Neural cell (in vitro differentiated cells): ENCODE measurements at regions not wholly inside any gene's neighbourhood (a gene's known extent, or its start where the extent isn't known, plus 50 kb on each side); places are given as distances from the start of the nearest gene placed in this dataset.

Experiments used
- H2AFZ ChIP-seq: fragments of 200-600, 300-800 bp; sonication (generic), shearing (Covaris generic); 2 replicates; pipeline ENCODE4 v1.6.0; 2014; ENCODE audit warnings: low read depth, mild to moderate bottlenecking, antibody characterized with exemption, low read length, moderate library complexity
- H3F3A ChIP-seq: fragments of 200-600 bp; shearing (Covaris generic); 2 replicates; pipeline ENCODE4 v1.6.1; 2016; ENCODE audit warnings: mild to moderate bottlenecking, moderate library complexity, mixed read lengths, antibody characterized with exemption, low read length; ENCODE audit not compliant: insufficient read depth, poor library complexity, severe bottlenecking
- H3K27ac ChIP-seq: fragments of 200-600, 300-800 bp; sonication (generic), shearing (Covaris generic); 2 replicates; pipeline ENCODE4 v1.5.1; 2014; ENCODE audit warnings: mild to moderate bottlenecking, low read length, moderate library complexity
- H3K27me3 ChIP-seq: fragments of 300-800, 200-600 bp; sonication (generic), shearing (Covaris generic); 2 replicates; pipeline ENCODE4 v1.6.0; 2014; ENCODE audit warnings: mild to moderate bottlenecking, low read depth, low read length, moderate library complexity; ENCODE audit not compliant: insufficient read depth
- H3K36me3 ChIP-seq: fragments of 300-800, 200-600 bp; sonication (generic), shearing (Covaris generic); 2 replicates; pipeline ENCODE4 v1.5.1; 2014; ENCODE audit warnings: mild to moderate bottlenecking, antibody characterized with exemption, low read length, moderate library complexity; ENCODE audit not compliant: insufficient read depth
- H3K4me2 ChIP-seq: fragments of 300-800, 200-600 bp; sonication (generic), shearing (Covaris generic); 2 replicates; pipeline ENCODE4 v1.6.0; 2014; ENCODE audit warnings: mild to moderate bottlenecking, low read length
- H3K4me3 ChIP-seq: fragments of 300-800, 200-600 bp; sonication (generic), shearing (Covaris generic); 2 replicates; pipeline ENCODE4 v1.5.1; 2014; ENCODE audit warnings: mild to moderate bottlenecking, low read length, moderate library complexity
- H3K79me2 ChIP-seq: fragments of 200-600 bp; shearing (Covaris generic); replicated peaks from 2 replicates; pipeline ENCODE4 v1.6.0; 2014; ENCODE audit warnings: mild to moderate bottlenecking, low read length, moderate library complexity; ENCODE audit not compliant: insufficient read depth
- H3K9ac ChIP-seq: fragments of 300-800, 200-600 bp; sonication (generic), shearing (Covaris generic); 2 replicates; pipeline ENCODE4 v1.6.1; 2016; ENCODE audit warnings: mild to moderate bottlenecking, low read length, mixed read lengths
- H3K9me2 ChIP-seq: fragments of 200-600 bp; shearing (Covaris generic); 2 replicates; pipeline ENCODE4 v1.6.1; 2016; ENCODE audit warnings: mild to moderate bottlenecking, low read length, mixed read lengths; ENCODE audit not compliant: insufficient read depth
- H3K9me3 ChIP-seq: fragments of 200-600, 300-800 bp; sonication (generic), shearing (Covaris generic); 2 replicates; pipeline ENCODE4 v1.6.1; 2016; ENCODE audit warnings: mild to moderate bottlenecking, mixed run types, low read length, moderate library complexity, mixed read lengths
- H4K20me1 ChIP-seq: fragments of 200-600 bp; shearing (Covaris generic); 2 replicates; pipeline ENCODE4 v1.6.1; 2016; ENCODE audit warnings: mild to moderate bottlenecking, mixed run types; ENCODE audit not compliant: insufficient read depth
- CTCF ChIP-seq: fragments of 450-650 bp; IDR thresholded peaks from 2 replicates; pipeline ENCODE4 v1.5.1; 2014; ENCODE audit warnings: antibody characterized with exemption, mild to moderate bottlenecking, moderate library complexity; ENCODE audit not compliant: poor library complexity, severe bottlenecking
- EP300 ChIP-seq: fragments of 450-650 bp; conservative IDR thresholded peaks from 2 replicates; pipeline ENCODE4 v1.6.1; 2014; ENCODE audit warnings: antibody characterized with exemption, mild to moderate bottlenecking, moderate library complexity; ENCODE audit not compliant: poor library complexity, severe bottlenecking
- EZH2 ChIP-seq: fragments of 200-600, 300-800 bp; shearing (Covaris generic), sonication (generic); IDR thresholded peaks from 2 replicates; pipeline ENCODE4 v1.6.1; 2014; ENCODE audit warnings: antibody characterized with exemption, low read length, borderline replicate concordance, mild to moderate bottlenecking; ENCODE audit not compliant: insufficient read depth, poor library complexity, severe bottlenecking
- MXI1 ChIP-seq: fragments of 450-650 bp; conservative IDR thresholded peaks from 2 replicates; pipeline ENCODE4 v1.6.1; 2014; ENCODE audit warnings: antibody characterized with exemption, mild to moderate bottlenecking; ENCODE audit not compliant: poor library complexity, severe bottlenecking
- POLR2AphosphoS5 ChIP-seq: IDR thresholded peaks from 2 replicates; pipeline ENCODE4 v1.6.1; 2012
- RAD21 ChIP-seq: fragments of 450-650 bp; conservative IDR thresholded peaks from 2 replicates; pipeline ENCODE4 v1.6.1; 2014; ENCODE audit warnings: antibody characterized with exemption, mild to moderate bottlenecking, moderate library complexity
- SMC3 ChIP-seq: fragments of 450-650 bp; conservative IDR thresholded peaks from 2 replicates; pipeline ENCODE4 v1.6.1; 2014; ENCODE audit warnings: antibody characterized with exemption, mild to moderate bottlenecking, moderate library complexity; ENCODE audit not compliant: poor library complexity
- TAF1 ChIP-seq: IDR thresholded peaks from 2 replicates; pipeline ENCODE4 v1.6.1; 2012; ENCODE audit warnings: low read depth
- TF ChIP-seq, protein P1 (sequence below): IDR thresholded peaks from 2 replicates; pipeline ENCODE4 v1.6.1; 2012; ENCODE audit warnings: borderline replicate concordance

DNA sequence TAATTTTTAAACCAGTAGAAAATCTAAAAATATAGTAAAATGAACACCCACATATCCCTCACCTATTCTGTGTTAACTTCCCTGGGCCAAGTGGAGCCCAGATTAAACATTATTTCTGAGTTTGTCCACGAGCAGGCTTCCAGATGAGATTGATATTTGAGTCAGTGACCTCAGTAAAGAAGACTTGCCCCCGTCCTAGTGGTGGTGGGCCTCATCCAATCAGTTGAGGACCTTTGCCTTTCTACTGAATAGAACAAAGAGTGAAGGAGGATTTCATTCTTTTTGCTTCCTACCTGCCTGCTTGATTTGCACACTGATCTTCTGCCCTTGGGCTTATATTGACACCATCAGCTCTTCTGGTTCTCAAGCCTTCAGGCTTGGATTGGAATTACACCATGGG lies 174.7 kb upstream of the PLEKHG7 start:
- H3K36me3 ChIP-seq = no peaks in the 10 kb centered on the region
- no peaks in the 10 kb centered on the region for H3K9me2 ChIP-seq
- H4K20me1 ChIP-seq = no peaks in the 10 kb centered on the region
- no peaks in the 10 kb centered on the region for H3K79me2 ChIP-seq
- H3K27ac ChIP-seq = no peak overlapping the region
- no peak overlapping the region for H3K9ac ChIP-seq
- H3K4me2 ChIP-seq = no peak overlapping the region
- H3K27me3 ChIP-seq = no peaks in the 10 kb centered on the region
- H2AFZ ChIP-seq = no peak overlapping the region
- no peaks in the 10 kb centered on the region for H3F3A ChIP-seq
- H3K4me3 ChIP-seq = no peak overlapping the region
- TF ChIP-seq POLR2AphosphoS5 = no peak
- TF ChIP-seq EP300 = no peak
- no peak for TF ChIP-seq EZH2
- no peak for TF ChIP-seq CTCF
- no peak for TF ChIP-seq MXI1
- TF ChIP-seq TAF1 = no peak
- no peak for TF ChIP-seq RAD21
- TF ChIP-seq, protein P1, sequence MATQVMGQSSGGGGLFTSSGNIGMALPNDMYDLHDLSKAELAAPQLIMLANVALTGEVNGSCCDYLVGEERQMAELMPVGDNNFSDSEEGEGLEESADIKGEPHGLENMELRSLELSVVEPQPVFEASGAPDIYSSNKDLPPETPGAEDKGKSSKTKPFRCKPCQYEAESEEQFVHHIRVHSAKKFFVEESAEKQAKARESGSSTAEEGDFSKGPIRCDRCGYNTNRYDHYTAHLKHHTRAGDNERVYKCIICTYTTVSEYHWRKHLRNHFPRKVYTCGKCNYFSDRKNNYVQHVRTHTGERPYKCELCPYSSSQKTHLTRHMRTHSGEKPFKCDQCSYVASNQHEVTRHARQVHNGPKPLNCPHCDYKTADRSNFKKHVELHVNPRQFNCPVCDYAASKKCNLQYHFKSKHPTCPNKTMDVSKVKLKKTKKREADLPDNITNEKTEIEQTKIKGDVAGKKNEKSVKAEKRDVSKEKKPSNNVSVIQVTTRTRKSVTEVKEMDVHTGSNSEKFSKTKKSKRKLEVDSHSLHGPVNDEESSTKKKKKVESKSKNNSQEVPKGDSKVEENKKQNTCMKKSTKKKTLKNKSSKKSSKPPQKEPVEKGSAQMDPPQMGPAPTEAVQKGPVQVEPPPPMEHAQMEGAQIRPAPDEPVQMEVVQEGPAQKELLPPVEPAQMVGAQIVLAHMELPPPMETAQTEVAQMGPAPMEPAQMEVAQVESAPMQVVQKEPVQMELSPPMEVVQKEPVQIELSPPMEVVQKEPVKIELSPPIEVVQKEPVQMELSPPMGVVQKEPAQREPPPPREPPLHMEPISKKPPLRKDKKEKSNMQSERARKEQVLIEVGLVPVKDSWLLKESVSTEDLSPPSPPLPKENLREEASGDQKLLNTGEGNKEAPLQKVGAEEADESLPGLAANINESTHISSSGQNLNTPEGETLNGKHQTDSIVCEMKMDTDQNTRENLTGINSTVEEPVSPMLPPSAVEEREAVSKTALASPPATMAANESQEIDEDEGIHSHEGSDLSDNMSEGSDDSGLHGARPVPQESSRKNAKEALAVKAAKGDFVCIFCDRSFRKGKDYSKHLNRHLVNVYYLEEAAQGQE = no peak
- no peak for TF ChIP-seq SMC3
- H3K9me3 ChIP-seq = no peaks in the 10 kb centered on the region

- no peak overlapping the region for H3K4me2 ChIP-seq
- H3K9ac ChIP-seq = no peak overlapping the region
- H3F3A ChIP-seq = no peaks in the 10 kb centered on the region
- no peaks in the 10 kb centered on the region for H3K36me3 ChIP-seq
- H3K79me2 ChIP-seq = no peaks in the 10 kb centered on the region
- H3K9me3 ChIP-seq = no peaks in the 10 kb centered on the region
- no peak overlapping the region for H3K4me3 ChIP-seq
- no peak overlapping the region for H2AFZ ChIP-seq
- H3K9me2 ChIP-seq = no peaks in the 10 kb centered on the region
- no peak overlapping the region for H3K27ac ChIP-seq
- H3K27me3 ChIP-seq = no peaks in the 10 kb centered on the region
- TF ChIP-seq MXI1 (no peak), POLR2AphosphoS5 (no peak), TAF1 (no peak), CTCF (no peak), SMC3 (no peak), EP300 (no peak), RAD21 (no peak), EZH2 (no peak)
- TF ChIP-seq, protein P1 = no peak
- H4K20me1 ChIP-seq = no peaks in the 10 kb centered on the region
These were observed 178.3 kb upstream of the PLEKHG7 start for GRCh38 chr12:92524489-92524888.
